RKO (cell line): ENCODE measurements at regions not wholly inside any gene's neighbourhood (a gene's known extent, or its start where the extent isn't known, plus 50 kb on each side); places are given as distances from the start of the nearest gene placed in this dataset.
A peak's percentile ranks its signal among the peaks of the same experiment; 100 is the strongest.
"Not testable (repeated sequence)": the region's sequence is repeated elsewhere in the genome, so short reads cannot be mapped to it uniquely, and the experiment has no call there.

Experiments
- DNase-seq: peaks from one replicate; pipeline ENCODE4 v3.0.0-alpha.2; 2016; ENCODE audit warnings: low spot score

DNA sequence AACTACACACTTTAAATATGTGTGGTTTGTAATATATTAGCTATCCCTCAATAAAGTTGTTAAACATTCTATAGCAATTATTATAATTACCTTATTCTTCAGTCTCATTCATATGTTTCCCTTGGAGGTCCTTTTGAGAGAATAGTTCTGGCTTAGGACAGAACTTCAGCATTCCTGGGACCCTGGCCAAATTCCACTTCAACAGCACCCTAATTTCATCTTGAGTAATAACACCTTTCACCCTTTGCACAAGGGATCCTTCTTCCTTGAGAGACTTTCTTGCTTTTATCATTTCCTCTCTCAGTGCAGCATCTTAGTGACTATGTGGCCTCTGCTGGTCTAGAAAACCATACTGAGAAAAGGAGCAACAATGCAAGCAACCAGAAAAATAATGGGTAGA, 255.9 kb downstream of the C11orf87 start:
- no peak for DNase-seq

DNA sequence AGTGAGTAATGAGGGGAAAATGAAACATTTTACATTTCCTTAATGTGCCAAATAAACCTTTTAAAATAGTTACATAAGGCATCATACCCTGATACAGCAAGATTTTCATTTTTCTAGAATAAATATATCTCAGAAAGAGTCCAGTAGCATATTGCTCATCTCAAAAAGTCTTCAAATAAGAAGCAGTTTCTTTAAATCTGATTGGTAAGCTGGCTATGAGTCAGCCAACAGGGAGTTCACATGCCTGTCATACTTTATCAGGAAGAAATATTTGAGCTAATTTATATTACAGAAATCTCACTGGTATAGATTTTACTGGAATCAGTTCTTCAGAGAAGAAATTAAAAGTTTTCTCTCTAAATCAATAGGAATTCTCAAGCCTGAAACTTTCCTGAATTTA, 258.1 kb downstream of the C11orf87 start:
- DNase-seq = peak; percentile 16

- not testable (repeated sequence) for DNase-seq
Measured at GRCh38 chr11:109682788-109683187, 260.8 kb downstream of the C11orf87 start.

DNA sequence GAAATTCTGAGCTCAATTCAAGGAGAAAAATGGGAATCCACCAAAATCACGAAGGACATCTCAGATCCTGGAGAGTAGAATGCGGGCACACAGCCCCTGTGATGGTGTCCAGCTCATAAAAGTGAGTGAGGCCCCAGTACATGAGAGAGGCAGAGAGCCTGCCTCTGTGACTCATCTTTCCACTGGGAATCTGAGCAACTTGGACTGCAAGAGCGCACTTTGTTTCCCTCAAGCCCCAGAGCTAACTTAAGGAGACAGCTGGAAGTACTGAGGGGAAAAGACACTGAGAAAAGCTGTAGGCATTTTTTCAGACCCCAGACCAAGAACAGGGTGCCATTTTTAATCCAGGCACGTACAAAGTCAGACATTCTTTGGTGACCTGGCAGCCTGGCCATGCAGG, 273.7 kb downstream of the C11orf87 start:
- no peak for DNase-seq

GRCh38 chr11:109696191-109696897, 274.4 kb downstream of the C11orf87 start:
- DNase-seq = peak; percentile 12

- DNase-seq = peak; percentile 63
Measured at GRCh38 chr11:109697140-109697843, 275.3 kb downstream of the C11orf87 start.

DNA sequence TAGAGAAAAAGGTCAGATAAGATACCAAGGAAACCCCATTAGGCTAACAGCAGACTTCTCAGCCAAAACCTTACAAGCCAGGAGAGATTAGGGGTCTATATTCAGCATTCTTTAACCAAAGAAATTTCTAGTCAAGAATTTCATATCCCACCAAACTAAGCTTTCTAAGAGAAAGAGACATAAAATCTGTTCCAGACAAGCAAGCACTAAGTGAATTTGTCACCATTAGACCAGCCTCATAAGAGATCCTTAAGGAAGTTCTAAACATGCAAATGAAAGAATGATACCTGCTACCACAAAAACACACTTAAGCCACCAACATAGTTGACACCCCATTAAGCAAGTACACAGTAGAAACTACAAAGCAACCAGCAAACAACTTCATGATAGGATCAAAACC, 276.2 kb downstream of the C11orf87 start:
- no peak for DNase-seq

DNA sequence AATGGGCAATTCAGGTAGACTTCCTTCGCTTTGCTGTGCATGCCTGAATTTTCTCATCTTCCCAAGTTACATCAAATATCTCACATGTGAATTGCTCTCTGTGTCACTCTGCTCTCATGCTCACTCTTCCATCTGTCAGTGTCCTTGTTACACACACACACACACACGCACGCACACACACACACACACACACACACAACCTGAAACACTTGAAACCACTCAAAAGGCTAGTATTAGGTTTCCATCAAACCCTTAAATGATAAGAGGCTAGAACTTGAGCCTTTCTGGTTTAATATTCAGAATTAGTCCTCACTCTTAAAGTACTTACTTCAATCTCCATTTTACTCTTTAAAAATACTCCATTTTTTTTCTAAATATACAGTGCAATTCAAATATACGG, 282.4 kb downstream of the C11orf87 start:
- DNase-seq = no peak

- DNase-seq = no peak
Measured at GRCh38 chr11:109706945-109707344, 285.0 kb downstream of the C11orf87 start.

DNA sequence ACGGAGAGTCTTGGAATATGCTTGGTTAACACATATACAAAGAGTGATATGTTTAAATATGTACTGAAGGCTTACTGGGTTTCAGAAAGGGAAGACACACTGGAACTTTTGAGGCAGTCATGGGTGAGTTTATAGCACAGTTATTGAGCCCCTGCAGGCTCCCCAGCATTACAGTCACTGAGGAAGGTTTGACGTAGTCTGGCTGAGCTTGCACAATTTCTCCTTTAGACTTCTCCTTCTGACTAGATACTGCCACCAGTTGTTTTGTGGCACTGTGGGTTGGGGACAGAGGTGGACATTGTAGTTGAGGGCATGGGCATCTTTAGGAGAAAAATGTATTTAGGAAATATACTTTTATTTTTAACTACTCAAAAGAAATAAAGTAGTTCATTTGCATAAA, 285.4 kb downstream of the C11orf87 start:
- no peak for DNase-seq

DNA sequence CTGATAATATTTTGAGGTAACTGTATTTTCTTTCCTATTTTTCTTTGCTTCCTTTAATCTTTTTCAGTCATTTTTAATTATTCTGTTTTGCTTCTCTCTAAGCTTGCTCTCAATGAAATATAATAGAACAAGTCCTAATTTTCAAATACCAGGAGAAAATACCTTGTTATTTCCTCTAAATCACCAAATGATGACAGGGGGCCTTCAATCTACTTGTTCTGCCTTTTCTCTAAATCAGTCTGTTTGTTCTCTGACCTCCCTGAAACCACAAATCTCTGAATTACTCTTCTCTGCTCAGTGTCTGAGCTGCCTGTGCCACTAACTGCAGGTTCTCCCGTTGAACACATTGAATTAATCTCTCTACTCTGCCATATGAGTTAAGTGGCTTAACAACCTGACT, 286.2 kb downstream of the C11orf87 start:
- no peak for DNase-seq

DNA sequence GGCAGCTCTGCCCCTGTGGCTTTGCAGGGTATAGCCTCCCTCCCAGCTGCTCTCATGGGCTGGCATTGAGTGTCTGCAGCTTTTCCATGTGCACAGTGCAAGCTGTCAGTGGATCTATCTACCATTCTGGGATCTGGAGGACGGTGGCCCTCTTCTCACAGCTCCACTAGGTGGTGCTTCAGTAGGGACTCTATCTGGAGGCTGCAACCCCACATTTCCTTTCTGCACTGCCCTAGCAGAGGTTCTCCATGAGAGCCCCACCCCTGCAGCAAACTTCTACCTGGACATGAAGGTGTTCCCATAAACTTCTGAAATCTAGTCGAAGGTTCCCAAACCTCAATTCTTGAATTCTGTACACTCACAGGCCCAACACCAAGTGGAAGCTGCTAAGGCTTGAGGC, 292.5 kb downstream of the C11orf87 start:
- not testable (repeated sequence) for DNase-seq

DNA sequence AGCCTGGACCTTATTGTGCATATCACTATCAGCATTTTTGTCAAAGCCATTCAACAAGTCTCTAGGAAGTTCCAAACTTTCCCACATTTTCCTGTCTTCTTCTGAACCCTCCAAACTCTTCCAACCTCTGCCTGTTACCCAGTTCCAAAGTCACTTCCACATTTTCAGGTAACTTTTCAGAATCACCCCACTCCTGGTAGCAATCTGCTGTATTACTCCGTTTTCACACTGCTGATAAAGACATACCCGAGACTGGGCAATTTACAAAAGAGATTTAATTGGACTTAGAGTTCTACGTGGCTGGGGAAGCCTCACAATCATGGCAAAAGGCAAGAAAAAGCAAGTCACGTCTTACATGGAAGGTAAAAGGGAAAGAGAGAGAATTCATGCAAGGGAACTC, 293.4 kb downstream of the C11orf87 start:
- not testable (repeated sequence) for DNase-seq

- DNase-seq = no peak
Measured at GRCh38 chr11:109726061-109726460, 304.1 kb downstream of the C11orf87 start.

GRCh38 chr11:109728056-109728455, 306.1 kb downstream of the C11orf87 start:
- peak; percentile 8 for DNase-seq

DNA sequence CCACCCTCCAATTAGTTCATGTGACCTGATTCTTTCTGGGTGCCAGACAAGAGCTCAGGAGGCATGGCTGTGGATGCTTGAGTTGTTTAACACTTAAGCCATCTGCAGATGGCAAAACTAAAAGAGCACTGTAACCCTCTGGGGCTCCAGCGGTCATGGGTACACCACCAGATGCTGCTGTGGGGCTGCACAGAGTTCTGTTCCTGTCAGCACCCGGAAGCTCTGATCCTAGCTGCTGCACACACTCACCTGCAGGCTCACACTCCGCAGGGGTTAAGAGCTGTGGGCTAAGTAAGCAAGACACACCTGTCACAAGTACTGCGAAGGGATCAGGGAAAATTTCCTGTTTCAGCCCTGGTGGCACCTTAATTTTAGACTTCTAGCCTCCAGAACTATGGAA, 307.8 kb downstream of the C11orf87 start:
- DNase-seq = no peak

DNA sequence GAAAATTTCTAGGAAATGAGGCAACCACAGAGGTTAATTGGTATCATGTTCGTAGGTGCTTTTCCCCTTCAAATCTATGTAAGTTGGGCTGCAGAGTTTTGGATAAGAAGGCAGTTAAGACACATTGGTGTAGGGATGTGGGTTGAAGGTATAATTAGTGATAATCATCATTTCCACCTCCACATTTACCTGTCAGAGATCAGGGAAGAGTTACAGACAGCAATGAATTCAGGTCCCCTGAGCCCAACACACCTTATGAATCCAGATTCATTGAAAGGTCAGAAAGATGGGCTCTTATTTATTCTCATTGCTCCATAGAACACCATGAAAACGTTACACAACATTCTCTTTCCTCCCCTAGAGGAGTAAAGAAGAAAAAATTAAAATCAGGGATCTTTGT, 308.7 kb downstream of the C11orf87 start:
- DNase-seq = no peak

DNA sequence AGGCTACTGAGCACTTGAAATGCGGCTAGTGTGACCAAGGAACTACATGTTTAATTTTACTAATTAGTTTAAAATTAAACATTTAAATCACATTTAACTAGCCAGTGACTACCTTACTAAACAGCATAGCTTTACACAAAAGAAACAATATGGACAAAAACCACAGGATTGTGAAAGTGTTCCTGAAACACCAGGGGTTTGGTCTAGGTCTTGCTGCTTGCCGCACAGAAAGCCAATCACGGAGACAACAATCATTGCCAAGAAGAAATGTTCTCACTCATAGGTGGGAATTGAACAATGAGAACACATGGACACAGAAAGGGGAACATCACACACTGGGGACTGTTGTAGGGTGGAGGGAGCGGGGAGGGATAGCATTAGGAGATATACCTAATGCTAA, 309.5 kb downstream of the C11orf87 start:
- no peak for DNase-seq

- peak; percentile 19 for DNase-seq
Measured at GRCh38 chr11:109733245-109733644, 311.3 kb downstream of the C11orf87 start.

DNA sequence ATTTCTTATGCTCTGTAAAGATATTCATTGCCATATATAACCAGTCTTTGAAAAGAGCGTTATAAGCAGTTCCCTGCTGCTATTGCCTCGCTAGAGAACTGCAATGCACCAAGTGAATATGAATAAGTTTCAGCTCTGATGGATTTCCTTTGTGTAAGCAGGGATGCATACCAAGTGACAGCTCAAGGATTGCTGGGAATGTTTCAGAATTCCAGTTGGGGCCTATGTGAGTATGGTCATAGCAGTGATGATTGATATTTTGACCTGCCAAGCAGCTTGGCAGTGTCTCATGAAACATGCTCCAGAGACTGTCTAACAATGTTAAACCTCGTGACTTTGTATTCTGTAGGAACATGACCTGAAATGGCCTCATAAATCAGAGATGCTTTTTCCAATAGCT, 312.6 kb downstream of the C11orf87 start:
- no peak for DNase-seq

GRCh38 chr11:109735128-109735527, 313.1 kb downstream of the C11orf87 start:
- peak; percentile 5 for DNase-seq

- DNase-seq = no peak
Measured at GRCh38 chr11:109739379-109739778, 317.4 kb downstream of the C11orf87 start.

DNA sequence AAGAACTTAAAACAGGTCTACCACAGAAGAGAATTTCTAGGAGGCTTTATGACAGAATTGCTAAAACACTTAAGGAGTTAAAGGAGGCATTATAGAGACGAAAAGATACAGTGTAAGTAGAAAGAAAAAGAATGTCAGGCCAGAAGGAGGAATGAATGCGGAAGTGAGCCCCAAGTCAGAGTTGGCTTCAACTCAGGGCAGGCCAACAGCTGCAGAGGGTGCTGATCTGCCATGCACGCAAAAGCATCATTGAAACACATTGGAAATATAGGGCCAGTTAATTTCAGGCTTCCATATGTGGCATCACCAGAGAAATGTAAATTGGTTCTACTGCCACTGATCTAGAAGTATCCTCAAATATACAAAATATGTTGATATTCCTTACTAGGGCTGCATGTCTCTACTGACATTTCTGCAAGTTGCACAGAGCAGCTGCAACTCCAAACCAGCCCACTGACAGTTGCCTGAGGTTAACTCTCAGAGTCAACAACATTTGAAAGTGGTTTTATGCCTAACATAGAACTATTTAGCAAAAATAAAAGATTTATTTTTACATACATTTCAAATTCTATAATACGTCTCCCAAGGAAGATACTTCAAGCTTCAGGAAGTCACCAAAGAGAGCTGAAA, 324.1 kb downstream of the C11orf87 start:
- DNase-seq = no peak
